Adrenal gland (tissue), 5 donors: ENCODE measurements at regions not wholly inside any gene's neighbourhood (a gene's known extent, or its start where the extent isn't known, plus 50 kb on each side); places are given as distances from the start of the nearest gene placed in this dataset.

ENCODE experiments used
- CTCF ChIP-seq, 6 experiments: fragments of 450-650 bp in 4 of 6; fragments of 200-600 bp in 2 of 6; sonication (generic) in 1 of 6; IDR thresholded peaks; 1 replicate in 5 of 6; 2 replicates in 1 of 6; pipeline versions ENCODE4 v1.5.1 to v1.8.0; 2016 to 2021; ENCODE audit warnings: antibody characterized with exemption in 6 of 6, mild to moderate bottlenecking in 2 of 6, moderate library complexity in 1 of 6
- POLR2A ChIP-seq, 2 donors: fragments of 450-650 bp; IDR thresholded peaks; one replicate each; pipeline ENCODE4 v1.6.1; 2017; ENCODE audit warnings: antibody characterized with exemption in 2 of 2, mild to moderate bottlenecking in 2 of 2, moderate library complexity in 1 of 2
- donor health status: DM: no; HTN: no; CAD: no.

- no peak for TF ChIP-seq CTCF (IDR thresholded peaks at IDR 0.05)
- no peak for TF ChIP-seq POLR2A (IDR thresholded peaks at IDR 0.05)
Observed at GRCh38 chr7:156493942-156494341, 146.6 kb upstream of the RNF32 start.
